IMR-90 (cell line): ENCODE measurements at regions not wholly inside any gene's neighbourhood (a gene's known extent, or its start where the extent isn't known, plus 50 kb on each side); places are given as distances from the start of the nearest gene placed in this dataset.

Experiments used
- ATAC-seq: fragments of 200-7000 bp; cut with Tn5 transposase; 2 replicates; pipeline ENCODE4 v1.9.1; 2020; ENCODE audit warnings: low read depth, mild to moderate bottlenecking, moderate library complexity
- BruUV-seq: library from RNA; stranded (reverse); fragments of 400-500 nt; replicated peaks from 2 replicates; lab custom pipeline; 2021; lab: Mats Ljungman, UMichigan
- CTCF ChIA-PET: fragments of 300-600 bp; formaldehyde crosslinking; extraction: SDS; loops from one replicate; lab custom pipeline; 2021; ENCODE audit warnings: antibody characterized with exemption; lab: Yijun Ruan, JAX
- POLR2A ChIA-PET: fragments of 300-600 bp; sonication (Branson Sonifier 250); formaldehyde crosslinking; loops from one replicate; lab custom pipeline; 2022; ENCODE audit warnings: antibody characterized with exemption; ENCODE audit not compliant: unreplicated experiment; lab: Charles Lee
- DNase-seq: peaks from one replicate; pipeline ENCODE4 v3.0.0; 2013
- H2AFZ ChIP-seq: replicated peaks from 2 replicates; pipeline ENCODE3; 2013; ENCODE audit warnings: low read length, mild to moderate bottlenecking; ENCODE audit not compliant: poor library complexity
- H2AK5ac ChIP-seq: 2 replicates; pipeline ENCODE4 v1.6.1; 2013; ENCODE audit warnings: low read depth, low read length, inconsistent platforms
- H2AK9ac ChIP-seq: replicated peaks from 2 replicates; pipeline ENCODE3; 2013; ENCODE audit warnings: mild to moderate bottlenecking, low read depth, low read length, moderate library complexity; ENCODE audit not compliant: poor library complexity
- H2BK120ac ChIP-seq: 2 replicates; pipeline ENCODE4 v1.6.1; 2013; ENCODE audit warnings: low read depth, low read length, inconsistent platforms
- H2BK15ac ChIP-seq: 3 replicates; pipeline ENCODE4 v1.6.1; 2013; ENCODE audit warnings: low read depth, low read length, inconsistent platforms
- H2BK20ac ChIP-seq: 2 replicates; pipeline ENCODE4 v1.6.1; 2013; ENCODE audit warnings: low read depth, mild to moderate bottlenecking, inconsistent platforms, low read length, moderate library complexity
- H2BK5ac ChIP-seq: 2 replicates; pipeline ENCODE4 v1.6.1; 2013; ENCODE audit warnings: mild to moderate bottlenecking, low read depth, low read length, inconsistent platforms; ENCODE audit not compliant: poor library complexity, severe bottlenecking
- H3K14ac ChIP-seq: replicated peaks from 2 replicates; pipeline ENCODE4 v1.6.1; 2013; ENCODE audit warnings: low read depth, low read length, inconsistent platforms
- H3K18ac ChIP-seq: 2 replicates; pipeline ENCODE4 v1.6.1; 2013; ENCODE audit warnings: low read depth, low read length, control low read depth
- H3K23ac ChIP-seq: 2 replicates; pipeline ENCODE4 v1.6.1; 2013; ENCODE audit warnings: low read depth, low read length, inconsistent platforms
- H3K27ac ChIP-seq: 2 replicates; pipeline ENCODE4 v1.5.1; 2013; ENCODE audit warnings: mild to moderate bottlenecking, control low read depth, low read length; ENCODE audit not compliant: insufficient read depth
- H3K27me3 ChIP-seq: 2 replicates; pipeline ENCODE4 v1.6.1; 2013; ENCODE audit warnings: low read length; ENCODE audit not compliant: control insufficient read depth, insufficient read depth
- H3K36me3 ChIP-seq: 2 replicates; pipeline ENCODE4 v1.6.1; 2013; ENCODE audit warnings: low read length, mixed read lengths; ENCODE audit not compliant: control insufficient read depth, insufficient read depth
- H3K4ac ChIP-seq: 2 replicates; pipeline ENCODE4 v1.6.1; 2013; ENCODE audit warnings: low read depth, low read length, inconsistent platforms
- H3K4me1 ChIP-seq: 2 replicates; pipeline ENCODE4 v1.6.1; 2013; ENCODE audit warnings: low read length, mixed read lengths; ENCODE audit not compliant: control insufficient read depth, insufficient read depth
- H3K4me2 ChIP-seq: 2 replicates; pipeline ENCODE4 v1.6.1; 2013; ENCODE audit warnings: low read depth, mild to moderate bottlenecking, control low read depth, low read length, moderate library complexity
- H3K4me3 ChIP-seq: 2 replicates; pipeline ENCODE4 v1.5.1; 2013; ENCODE audit warnings: low read depth, mild to moderate bottlenecking, control low read depth, low read length, moderate library complexity; ENCODE audit not compliant: insufficient read depth
- H3K56ac ChIP-seq: 2 replicates; pipeline ENCODE4 v1.6.1; 2013; ENCODE audit warnings: low read length, inconsistent platforms; ENCODE audit not compliant: insufficient read depth; ENCODE audit errors: extremely low read depth
- H3K79me1 ChIP-seq, 2 experiments: 2 replicates each; pipeline ENCODE4 v1.6.1; 2013; ENCODE audit warnings: low read length in 2 of 2, inconsistent platforms in 1 of 2, low read depth in 1 of 2
- H3K9ac ChIP-seq: 2 replicates; pipeline ENCODE4 v1.6.1; 2013; ENCODE audit warnings: low read depth, low read length, control low read depth
- H3K9me1 ChIP-seq: 2 replicates; pipeline ENCODE4 v1.6.1; 2013; ENCODE audit warnings: low read length, inconsistent platforms; ENCODE audit not compliant: insufficient read depth
- H3K9me3 ChIP-seq: 2 replicates; pipeline ENCODE4 v1.6.1; 2013; ENCODE audit warnings: low read length; ENCODE audit not compliant: control insufficient read depth, insufficient read depth
- H4K20me1 ChIP-seq: 2 replicates; pipeline ENCODE4 v1.6.1; 2013; ENCODE audit warnings: low read length, inconsistent platforms; ENCODE audit not compliant: insufficient read depth
- H4K5ac ChIP-seq: 2 replicates; pipeline ENCODE4 v1.6.1; 2013; ENCODE audit warnings: mild to moderate bottlenecking, low read depth, low read length, control low read depth
- H4K8ac ChIP-seq, 2 experiments: 2 replicates each; pipeline ENCODE4 v1.6.1; 2013; ENCODE audit warnings: low read depth in 2 of 2, low read length in 2 of 2, control low read depth in 1 of 2, inconsistent platforms in 1 of 2
- H4K91ac ChIP-seq: 2 replicates; pipeline ENCODE4 v1.6.1; 2013; ENCODE audit warnings: low read depth, low read length, inconsistent platforms; ENCODE audit not compliant: insufficient read depth
- BHLHE40 ChIP-seq: fragments of 150-350 bp; IDR thresholded peaks from 2 replicates; pipeline ENCODE4 v1.6.1; 2016; ENCODE audit warnings: mild to moderate bottlenecking, low read depth, low read length
- CHD1 ChIP-seq: IDR thresholded peaks from 2 replicates; pipeline ENCODE4 v1.6.1; 2012; ENCODE audit warnings: low read depth, low read length, improper control_type of control experiment
- FOS ChIP-seq: fragments of 150-350 bp; IDR thresholded peaks from 2 replicates; pipeline ENCODE4 v1.6.1; 2016; ENCODE audit warnings: low read depth, low read length
- MAFK ChIP-seq: IDR thresholded peaks from 2 replicates; pipeline ENCODE4 v1.6.1; 2012; ENCODE audit warnings: low read depth, low read length, improper control_type of control experiment
- RCOR1 ChIP-seq: IDR thresholded peaks from 2 replicates; pipeline ENCODE4 v1.6.1; 2012; ENCODE audit warnings: mild to moderate bottlenecking, low read length, improper control_type of control experiment; ENCODE audit not compliant: insufficient replicate concordance
- SMC3 ChIP-seq: fragments of 150-350 bp; IDR thresholded peaks from 2 replicates; pipeline ENCODE4 v1.6.1; 2016; ENCODE audit warnings: low read depth, mild to moderate bottlenecking, antibody characterized with exemption, low read length, moderate library complexity
- WGBS, 2 experiments: methylation state at CpG; one replicate each; pipeline versions ENCODE4 v1.1.5 to v1.1.7; 2013; ENCODE audit warnings: missing lambda C conversion rate in 2 of 2; ENCODE audit not compliant: insufficient read length in 1 of 2; ENCODE audit errors: extremely low coverage in 2 of 2; 5-methylcytosine and 5-hydroxymethylcytosine counted together
- dilution Hi-C: fragments of 300-500 bp; cut with HindIII; formaldehyde crosslinking; loops from one replicate; pipeline ENCODE4 v1.14.3; 2018; ENCODE audit warnings: low sequenced_read_pairs; ENCODE audit not compliant: unreplicated experiment
- in situ Hi-C: fragments of 300-500 bp; cut with MboI; formaldehyde crosslinking; loops from 3 replicates; pipeline ENCODE4 v1.14.3; 2019; ENCODE audit warnings: low sequenced_read_pairs, inconsistent platforms, mixed read lengths
- intact Hi-C: fragments of 100-400 bp; cut with micrococcal nuclease; formaldehyde crosslinking; loops from 2 replicates; pipeline ENCODE4 v1.10.0; 2022
- TF ChIP-seq, protein P1 (sequence below): fragments of 150-350 bp; IDR thresholded peaks from 2 replicates; pipeline ENCODE4 v1.6.1; 2017; ENCODE audit warnings: mild to moderate bottlenecking, antibody characterized with exemption, low read length, low read depth

DNA sequence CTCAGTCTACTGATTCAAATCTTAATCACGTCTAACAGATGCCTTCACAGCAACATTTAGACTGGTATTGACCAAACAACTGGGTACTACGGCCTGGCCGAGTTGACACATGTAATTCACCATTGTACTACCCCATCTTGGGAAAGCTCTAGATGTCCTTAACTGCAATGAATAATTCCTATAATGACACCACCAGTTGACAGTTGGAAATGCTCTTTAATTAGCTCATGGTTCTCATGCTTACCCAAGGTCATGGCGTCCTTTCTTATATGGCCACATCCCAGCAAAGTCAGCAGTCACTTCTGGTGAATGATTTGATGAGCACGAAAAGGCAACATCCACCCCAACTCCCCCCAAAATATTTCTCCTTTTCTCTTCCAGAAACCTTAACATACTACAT, 150.9 kb downstream of the MYLK4 start:
- Histone ChIP-seq H4K20me1 (no peaks in the 10 kb centered on the region), H3K23ac (no peak overlapping the region), H3K4ac (no peak overlapping the region), H3K79me1 (no peaks in the 10 kb centered on the region), H2AK5ac (no peak overlapping the region), H3K14ac (no peak overlapping the region), H4K8ac (no peak overlapping the region), H2AK9ac (no peak overlapping the region), H3K27ac (no peak overlapping the region), H2BK5ac (no peak overlapping the region), H3K27me3 (peaks cover 4% of the 10 kb centered on the region), H3K4me3 (no peak overlapping the region), H2AFZ (no peak overlapping the region), H3K9ac (no peak overlapping the region), H3K4me1 (no peaks in the 10 kb centered on the region), H3K9me1 (no peaks in the 10 kb centered on the region), H3K56ac (no peak overlapping the region), H4K91ac (no peak overlapping the region), H3K18ac (no peak overlapping the region), H3K36me3 (no peaks in the 10 kb centered on the region), H2BK120ac (no peak overlapping the region), H3K4me2 (no peak overlapping the region), H3K9me3 (no peaks in the 10 kb centered on the region), H2BK20ac (no peak overlapping the region), H4K5ac (no peak overlapping the region), H2BK15ac (no peak overlapping the region)
- no peak for DNase-seq
- no TSS peak for BruUV-seq
- TF ChIP-seq CHD1 = no peak
- TF ChIP-seq, protein P1, sequence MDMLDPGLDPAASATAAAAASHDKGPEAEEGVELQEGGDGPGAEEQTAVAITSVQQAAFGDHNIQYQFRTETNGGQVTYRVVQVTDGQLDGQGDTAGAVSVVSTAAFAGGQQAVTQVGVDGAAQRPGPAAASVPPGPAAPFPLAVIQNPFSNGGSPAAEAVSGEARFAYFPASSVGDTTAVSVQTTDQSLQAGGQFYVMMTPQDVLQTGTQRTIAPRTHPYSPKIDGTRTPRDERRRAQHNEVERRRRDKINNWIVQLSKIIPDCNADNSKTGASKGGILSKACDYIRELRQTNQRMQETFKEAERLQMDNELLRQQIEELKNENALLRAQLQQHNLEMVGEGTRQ = no peak
- no peak for TF ChIP-seq FOS
- TF ChIP-seq RCOR1 = no peak
- no peak for TF ChIP-seq BHLHE40
- TF ChIP-seq SMC3 = no peak
- no peak for TF ChIP-seq MAFK
- intact Hi-C loops (no loop called here), dilution Hi-C loops (no loop called here), in situ Hi-C loops (no loop called here)
- ATAC-seq = no peak
- WGBS, 2 experiments = 78% methylated on average over 3 of the region's 5 CpGs; no CpG with 5 or more reads in 1 of the 2 experiments
- POLR2A ChIA-PET = no interaction called here
- CTCF ChIA-PET = no interaction called here
